Endothelial cell of umbilical vein (primary cell): ENCODE measurements at regions not wholly inside any gene's neighbourhood (a gene's known extent, or its start where the extent isn't known, plus 50 kb on each side); places are given as distances from the start of the nearest gene placed in this dataset.

ENCODE experiments used
- BruUV-seq: library from RNA; stranded (reverse); fragments of 400-500 nt; replicated peaks from 2 replicates; lab custom pipeline; 2021; lab: Mats Ljungman, UMichigan
- CTCF ChIA-PET: fragments of 300-600, 350-600 bp; sonication (Branson Sonifier 250); formaldehyde crosslinking; loops from one replicate; lab custom pipeline; 2021; ENCODE audit warnings: antibody characterized with exemption, inconsistent platforms; lab: Charles Lee
- POLR2A ChIA-PET: fragments of 300-600, 350-600 bp; sonication (Branson Sonifier 250); formaldehyde crosslinking; loops from one replicate; lab custom pipeline; 2021; ENCODE audit warnings: antibody characterized with exemption, inconsistent platforms; lab: Charles Lee
- DNase-seq: peaks from one replicate; pipeline ENCODE4 v3.0.0-alpha.2; 2011; ENCODE audit warnings: low read depth, low spot score
- FAIRE-seq: peaks from 2 replicates; lab custom pipeline; 2011; peaks lifted over from hg19 to GRCh38; lab: Jason Lieb, UNC
- H2AFZ ChIP-seq: 2 replicates; pipeline ENCODE4 v1.6.0; 2012; ENCODE audit warnings: low read depth, low read length, control low read depth, inconsistent platforms
- H3K27ac ChIP-seq: 2 replicates; pipeline ENCODE4 v1.5.1; 2011; ENCODE audit warnings: low read depth, mild to moderate bottlenecking, control low read depth, low read length, moderate library complexity; ENCODE audit not compliant: insufficient read depth
- H3K27me3 ChIP-seq, 2 experiments: 2 replicates each; pipeline versions ENCODE4 v1.6.0 to v1.6.1; 2011; ENCODE audit warnings: low read length in 2 of 2, mixed read lengths in 1 of 2; ENCODE audit not compliant: control insufficient read depth in 2 of 2, insufficient read depth in 2 of 2
- H3K36me3 ChIP-seq, 2 experiments: 2 replicates in 1 of 2; 3 replicates in 1 of 2; pipeline ENCODE4 v1.5.1; 2011; ENCODE audit warnings: low read length in 2 of 2, mild to moderate bottlenecking in 1 of 2, moderate library complexity in 1 of 2; ENCODE audit not compliant: control insufficient read depth in 2 of 2, insufficient read depth in 2 of 2; ENCODE audit errors: extremely low read depth in 1 of 2
- H3K4me1 ChIP-seq: 3 replicates; pipeline ENCODE4 v1.5.1; 2011; ENCODE audit warnings: mild to moderate bottlenecking, low read length; ENCODE audit not compliant: control insufficient read depth, insufficient read depth; ENCODE audit errors: extremely low read depth
- H3K4me2 ChIP-seq: 2 replicates; pipeline ENCODE4 v1.6.1; 2011; ENCODE audit warnings: low read length, control low read depth, mixed read lengths; ENCODE audit not compliant: insufficient read depth
- H3K4me3 ChIP-seq, 3 experiments: fragments of 200-600 bp in 1 of 3; sonication (generic), shearing (Covaris generic) in 1 of 3; replicated peaks in 1 of 3; 2 replicates each; pipeline ENCODE4 v1.5.1; 2011 to 2016; ENCODE audit warnings: control low read depth in 3 of 3, low read length in 3 of 3, mild to moderate bottlenecking in 2 of 3, inconsistent platforms in 1 of 3, low read depth in 1 of 3, moderate library complexity in 1 of 3; ENCODE audit not compliant: insufficient read depth in 1 of 3
- H3K79me2 ChIP-seq: 2 replicates; pipeline ENCODE4 v1.6.0; 2012; ENCODE audit warnings: low read length, inconsistent platforms; ENCODE audit not compliant: control insufficient read depth, insufficient read depth
- H3K9ac ChIP-seq: replicated peaks from 2 replicates; pipeline ENCODE3; 2011; ENCODE audit warnings: low read length, control low read depth; ENCODE audit not compliant: insufficient read depth; ENCODE audit errors: extremely low read depth
- H3K9me1 ChIP-seq: replicated peaks from 3 replicates; pipeline ENCODE4 v1.6.0; 2011; ENCODE audit warnings: mild to moderate bottlenecking, low read length; ENCODE audit not compliant: control insufficient read depth, insufficient read depth; ENCODE audit errors: extremely low read depth
- H3K9me3 ChIP-seq: replicated peaks from 2 replicates; pipeline ENCODE4 v1.5.1; 2012; ENCODE audit warnings: low read length, inconsistent platforms; ENCODE audit not compliant: control insufficient read depth, insufficient read depth
- H4K20me1 ChIP-seq: replicated peaks from 2 replicates; pipeline ENCODE3; 2011; ENCODE audit warnings: mild to moderate bottlenecking, low read length; ENCODE audit not compliant: control insufficient read depth, insufficient read depth; ENCODE audit errors: extremely low read depth
- FOS ChIP-seq: IDR thresholded peaks from 2 replicates; pipeline ENCODE4 v1.6.1; 2011; ENCODE audit warnings: mild to moderate bottlenecking, low read length, moderate library complexity, borderline replicate concordance; ENCODE audit not compliant: insufficient read depth
- GATA2 ChIP-seq: IDR thresholded peaks from 2 replicates; pipeline ENCODE4 v1.7.0; 2011; ENCODE audit warnings: low read depth, mild to moderate bottlenecking, moderate library complexity, mixed read lengths, low read length; ENCODE audit not compliant: insufficient read length, insufficient read depth
- JUN ChIP-seq: IDR thresholded peaks from 2 replicates; pipeline ENCODE4 v1.6.1; 2011; ENCODE audit warnings: borderline replicate concordance, low read depth; ENCODE audit not compliant: insufficient read length, insufficient read depth
- MYC ChIP-seq: IDR thresholded peaks from one replicate; pipeline ENCODE4 v1.6.1; 2011; ENCODE audit warnings: mild to moderate bottlenecking, low read depth, low read length
- POLR2A ChIP-seq: IDR thresholded peaks from 2 replicates; pipeline ENCODE4 v1.6.1; 2012; ENCODE audit warnings: low read depth, mild to moderate bottlenecking, control low read depth, low read length
- POLR2AphosphoS5 ChIP-seq: IDR thresholded peaks from 2 replicates; pipeline ENCODE4 v1.6.1; 2012; ENCODE audit warnings: low read depth, mild to moderate bottlenecking, control low read depth, low read length, moderate library complexity; ENCODE audit not compliant: insufficient read depth
- dilution Hi-C: fragments of 300-500 bp; cut with MboI; formaldehyde crosslinking; loops from one replicate; pipeline ENCODE4 v1.15.0; 2019; ENCODE audit warnings: low sequenced_read_pairs; ENCODE audit not compliant: extremely low pct_ligation_motif_present
- intact Hi-C: fragments of 100-400 bp; cut with micrococcal nuclease; formaldehyde crosslinking; loops from one replicate; pipeline ENCODE4 v1.10.0; 2022
- TF ChIP-seq, protein P1 (sequence below), 2 donors: IDR thresholded peaks; 1 replicate in 1 of 2; 2 replicates in 1 of 2; pipeline ENCODE4 v1.5.1; 2011; ENCODE audit warnings: low read length in 2 of 2, mild to moderate bottlenecking in 2 of 2, moderate library complexity in 2 of 2, control low read depth in 1 of 2, inconsistent platforms in 1 of 2, low read depth in 1 of 2; ENCODE audit not compliant: insufficient read depth in 1 of 2; ENCODE audit errors: extremely low read depth in 1 of 2
- TF ChIP-seq, protein P2 (sequence below): IDR thresholded peaks from 2 replicates; pipeline ENCODE4 v1.6.1; 2011; ENCODE audit not compliant: insufficient read depth, insufficient read length

DNA sequence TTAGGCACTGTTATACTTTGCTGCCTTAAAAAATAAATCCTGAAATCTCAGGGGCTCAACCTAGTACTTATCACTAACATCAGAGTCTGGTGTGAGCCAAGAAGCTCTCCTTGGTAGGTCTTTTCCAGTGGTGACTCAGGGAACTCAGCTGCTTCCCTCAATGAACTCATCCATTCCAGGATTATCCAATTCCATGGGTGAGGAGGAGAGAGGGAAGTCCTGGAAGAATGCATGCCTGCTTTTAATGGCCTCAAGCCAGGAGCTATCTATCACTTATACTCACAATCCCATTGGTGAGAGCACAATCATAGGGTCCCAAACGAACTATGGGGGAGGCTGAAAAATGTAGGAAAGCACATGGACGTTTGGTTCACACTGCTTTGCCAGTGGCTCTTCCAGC is 113.6 kb downstream of the POLR2M start:
- H2AFZ ChIP-seq: no peak overlapping the region
- no peak overlapping the region for H3K27ac ChIP-seq
- peaks cover 0 to 2% of the 10 kb centered on the region in 2 experiments for H3K27me3 ChIP-seq
- CTCF ChIA-PET: interaction anchor here (0.9 to 1.0 kb wide), 3 partner anchors 9 to 69 kb away, joined by 3 to 6 read pairs (median 5); no protein-coding TSS in a partner anchor
- peaks cover 25% of the 10 kb centered on the region for H3K4me1 ChIP-seq
- intact Hi-C loops (no loop called here), dilution Hi-C loops (no loop called here)
- DNase-seq: peak; percentile 89
- H3K9ac ChIP-seq: no peak overlapping the region
- H3K9me3 ChIP-seq: no peaks in the 10 kb centered on the region
- no peaks in the 10 kb centered on the region for H3K36me3 ChIP-seq
- no TSS peak for BruUV-seq
- TF ChIP-seq POLR2A (no peak), JUN (peak; percentile 82), MYC (no peak), GATA2 (peak; percentile 84), POLR2AphosphoS5 (no peak), FOS (peak; percentile 76)
- TF ChIP-seq, protein P1, sequence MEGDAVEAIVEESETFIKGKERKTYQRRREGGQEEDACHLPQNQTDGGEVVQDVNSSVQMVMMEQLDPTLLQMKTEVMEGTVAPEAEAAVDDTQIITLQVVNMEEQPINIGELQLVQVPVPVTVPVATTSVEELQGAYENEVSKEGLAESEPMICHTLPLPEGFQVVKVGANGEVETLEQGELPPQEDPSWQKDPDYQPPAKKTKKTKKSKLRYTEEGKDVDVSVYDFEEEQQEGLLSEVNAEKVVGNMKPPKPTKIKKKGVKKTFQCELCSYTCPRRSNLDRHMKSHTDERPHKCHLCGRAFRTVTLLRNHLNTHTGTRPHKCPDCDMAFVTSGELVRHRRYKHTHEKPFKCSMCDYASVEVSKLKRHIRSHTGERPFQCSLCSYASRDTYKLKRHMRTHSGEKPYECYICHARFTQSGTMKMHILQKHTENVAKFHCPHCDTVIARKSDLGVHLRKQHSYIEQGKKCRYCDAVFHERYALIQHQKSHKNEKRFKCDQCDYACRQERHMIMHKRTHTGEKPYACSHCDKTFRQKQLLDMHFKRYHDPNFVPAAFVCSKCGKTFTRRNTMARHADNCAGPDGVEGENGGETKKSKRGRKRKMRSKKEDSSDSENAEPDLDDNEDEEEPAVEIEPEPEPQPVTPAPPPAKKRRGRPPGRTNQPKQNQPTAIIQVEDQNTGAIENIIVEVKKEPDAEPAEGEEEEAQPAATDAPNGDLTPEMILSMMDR (IDR thresholded peaks at IDR 0.05; ENCODE audit: extremely low read depth in 1 of 2, insufficient read depth in 1 of 2, low read depth in 1 of 2, low read length in 2 of 2): no peak
- TF ChIP-seq, protein P2, sequence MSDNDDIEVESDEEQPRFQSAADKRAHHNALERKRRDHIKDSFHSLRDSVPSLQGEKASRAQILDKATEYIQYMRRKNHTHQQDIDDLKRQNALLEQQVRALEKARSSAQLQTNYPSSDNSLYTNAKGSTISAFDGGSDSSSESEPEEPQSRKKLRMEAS: no peak
- no peak overlapping the region for H3K4me2 ChIP-seq
- H3K4me3 ChIP-seq: no peak overlapping the region
- H4K20me1 ChIP-seq: no peaks in the 10 kb centered on the region
- no peaks in the 10 kb centered on the region for H3K79me2 ChIP-seq
- no peaks in the 10 kb centered on the region for H3K9me1 ChIP-seq
- FAIRE-seq: peak; percentile 90
- POLR2A ChIA-PET: interaction anchor here (0.6 kb wide), 1 partner anchor 1106 kb away, joined by 4 read pairs; no protein-coding TSS in a partner anchor
